ENCODE measurements at regions not wholly inside any gene's neighbourhood (a gene's known extent, or its start where the extent isn't known, plus 50 kb on each side); places are given as distances from the start of the nearest gene placed in this dataset.
A peak's percentile ranks its signal among the peaks of the same experiment; 100 is the strongest.
"Not testable (repeated sequence)": the region's sequence is repeated elsewhere in the genome, so short reads cannot be mapped to it uniquely, and the experiment has no call there.

DNA sequence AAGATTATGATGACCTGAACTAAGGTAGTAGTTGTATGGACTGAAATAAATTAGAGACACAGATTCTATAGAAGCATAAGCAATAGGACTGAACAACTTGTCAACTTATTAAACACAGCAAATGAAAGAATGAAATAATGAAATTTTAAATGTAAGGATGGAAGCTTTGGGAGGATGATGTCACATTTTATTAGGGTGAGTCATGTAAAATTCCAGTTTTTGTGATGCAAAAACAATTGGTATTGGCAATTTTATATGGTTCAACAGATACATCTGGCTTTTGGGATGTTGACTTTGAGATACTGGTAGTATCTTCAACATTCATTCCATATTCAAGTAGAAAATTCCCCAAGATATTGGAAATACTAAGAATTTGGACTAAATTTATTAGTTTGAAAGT, 72.7 kb upstream of the IL15 start:
- H3K4me1 ChIP-seq (ENCODE audit: insufficient read depth, low read length), result no peaks in the 10 kb centered on the region
- no peak for TF ChIP-seq EZH2 (IDR thresholded peaks at IDR 0.05; ENCODE audit: insufficient read depth, low read length)
- TF ChIP-seq, protein P1, sequence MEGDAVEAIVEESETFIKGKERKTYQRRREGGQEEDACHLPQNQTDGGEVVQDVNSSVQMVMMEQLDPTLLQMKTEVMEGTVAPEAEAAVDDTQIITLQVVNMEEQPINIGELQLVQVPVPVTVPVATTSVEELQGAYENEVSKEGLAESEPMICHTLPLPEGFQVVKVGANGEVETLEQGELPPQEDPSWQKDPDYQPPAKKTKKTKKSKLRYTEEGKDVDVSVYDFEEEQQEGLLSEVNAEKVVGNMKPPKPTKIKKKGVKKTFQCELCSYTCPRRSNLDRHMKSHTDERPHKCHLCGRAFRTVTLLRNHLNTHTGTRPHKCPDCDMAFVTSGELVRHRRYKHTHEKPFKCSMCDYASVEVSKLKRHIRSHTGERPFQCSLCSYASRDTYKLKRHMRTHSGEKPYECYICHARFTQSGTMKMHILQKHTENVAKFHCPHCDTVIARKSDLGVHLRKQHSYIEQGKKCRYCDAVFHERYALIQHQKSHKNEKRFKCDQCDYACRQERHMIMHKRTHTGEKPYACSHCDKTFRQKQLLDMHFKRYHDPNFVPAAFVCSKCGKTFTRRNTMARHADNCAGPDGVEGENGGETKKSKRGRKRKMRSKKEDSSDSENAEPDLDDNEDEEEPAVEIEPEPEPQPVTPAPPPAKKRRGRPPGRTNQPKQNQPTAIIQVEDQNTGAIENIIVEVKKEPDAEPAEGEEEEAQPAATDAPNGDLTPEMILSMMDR (IDR thresholded peaks at IDR 0.05; ENCODE audit: insufficient read depth, low read depth, low read length), result no peak
- DNase-seq (ENCODE audit: low read depth), result no peak
- Mint-ChIP-seq H3K4me1 (ENCODE audit: low read depth, unreplicated experiment) (peaks cover 2% of the 10 kb centered on the region), H3K36me3 (ENCODE audit: low read depth, unreplicated experiment) (no peaks in the 10 kb centered on the region), H3K4me3 (ENCODE audit: unreplicated experiment) (no peak overlapping the region), H3K9me3 (ENCODE audit: unreplicated experiment) (no peaks in the 10 kb centered on the region), H3K27ac (ENCODE audit: unreplicated experiment) (no peak overlapping the region), H3K27me3 (ENCODE audit: low read depth, unreplicated experiment) (no peaks in the 10 kb centered on the region)
- no peaks in the 10 kb centered on the region for H3K9me3 ChIP-seq (ENCODE audit: insufficient read depth, low read depth, low read length)
- H3K36me3 ChIP-seq (ENCODE audit: insufficient read depth, low read length), result no peaks in the 10 kb centered on the region
- no peak overlapping the region for H3K4me3 ChIP-seq (ENCODE audit: insufficient read depth, low read depth, low read length)
- no peak overlapping the region for H3K27ac ChIP-seq (ENCODE audit: low read depth, low read length)
- no peaks in the 10 kb centered on the region for H3K27me3 ChIP-seq (ENCODE audit: insufficient read depth, low read length)
- no peaks in the 10 kb centered on the region for H3K79me2 ChIP-seq (ENCODE audit: insufficient read depth, low read length)
- FAIRE-seq, result peak; percentile 9
- H3K9ac ChIP-seq (ENCODE audit: low read length), result no peak overlapping the region
- H4K20me1 ChIP-seq (ENCODE audit: insufficient read depth, low read length), result no peaks in the 10 kb centered on the region
- H2AFZ ChIP-seq (ENCODE audit: low read depth, low read length), result no peak overlapping the region
- no peak overlapping the region for H3K4me2 ChIP-seq (ENCODE audit: low read length)

DNA sequence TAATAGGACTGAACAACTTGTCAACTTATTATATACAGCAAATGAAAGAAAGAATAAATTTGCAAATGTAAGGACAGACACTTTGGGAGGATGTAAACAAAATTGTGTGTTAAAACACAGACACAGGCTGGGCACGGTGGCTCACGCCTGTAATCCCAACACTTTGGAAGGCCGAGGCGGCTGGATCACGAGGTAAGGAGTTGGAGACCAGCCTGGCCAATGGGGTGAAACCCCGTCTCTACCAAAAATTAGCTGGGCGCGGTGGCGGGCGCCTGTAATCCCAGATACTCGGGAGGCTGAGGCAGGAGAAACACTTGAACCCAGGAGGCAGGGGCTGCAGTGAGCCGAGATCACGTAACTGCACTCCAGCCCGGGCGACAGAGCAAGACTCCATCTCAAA, 71.4 kb upstream of the IL15 start:
- DNase-seq (ENCODE audit: low read depth); H3K4me1 Mint-ChIP-seq (ENCODE audit: low read depth, unreplicated experiment); H3K4me1 ChIP-seq (ENCODE audit: insufficient read depth, low read length); H2AFZ ChIP-seq (ENCODE audit: low read depth, low read length); H3K36me3 ChIP-seq (ENCODE audit: insufficient read depth, low read length); H3K27me3 Mint-ChIP-seq (ENCODE audit: low read depth, unreplicated experiment); H3K27me3 ChIP-seq (ENCODE audit: insufficient read depth, low read length); H3K9me3 Mint-ChIP-seq (ENCODE audit: unreplicated experiment); H3K4me3 Mint-ChIP-seq (ENCODE audit: unreplicated experiment); H3K4me3 ChIP-seq (ENCODE audit: insufficient read depth, low read depth, low read length); H3K36me3 Mint-ChIP-seq (ENCODE audit: low read depth, unreplicated experiment); H3K9ac ChIP-seq (ENCODE audit: low read length); H3K9me3 ChIP-seq (ENCODE audit: insufficient read depth, low read depth, low read length); H4K20me1 ChIP-seq (ENCODE audit: insufficient read depth, low read length); H3K79me2 ChIP-seq (ENCODE audit: insufficient read depth, low read length); H3K27ac Mint-ChIP-seq (ENCODE audit: unreplicated experiment); H3K4me2 ChIP-seq (ENCODE audit: low read length); FAIRE-seq; H3K27ac ChIP-seq (ENCODE audit: low read depth, low read length): not testable (repeated sequence)

DNA sequence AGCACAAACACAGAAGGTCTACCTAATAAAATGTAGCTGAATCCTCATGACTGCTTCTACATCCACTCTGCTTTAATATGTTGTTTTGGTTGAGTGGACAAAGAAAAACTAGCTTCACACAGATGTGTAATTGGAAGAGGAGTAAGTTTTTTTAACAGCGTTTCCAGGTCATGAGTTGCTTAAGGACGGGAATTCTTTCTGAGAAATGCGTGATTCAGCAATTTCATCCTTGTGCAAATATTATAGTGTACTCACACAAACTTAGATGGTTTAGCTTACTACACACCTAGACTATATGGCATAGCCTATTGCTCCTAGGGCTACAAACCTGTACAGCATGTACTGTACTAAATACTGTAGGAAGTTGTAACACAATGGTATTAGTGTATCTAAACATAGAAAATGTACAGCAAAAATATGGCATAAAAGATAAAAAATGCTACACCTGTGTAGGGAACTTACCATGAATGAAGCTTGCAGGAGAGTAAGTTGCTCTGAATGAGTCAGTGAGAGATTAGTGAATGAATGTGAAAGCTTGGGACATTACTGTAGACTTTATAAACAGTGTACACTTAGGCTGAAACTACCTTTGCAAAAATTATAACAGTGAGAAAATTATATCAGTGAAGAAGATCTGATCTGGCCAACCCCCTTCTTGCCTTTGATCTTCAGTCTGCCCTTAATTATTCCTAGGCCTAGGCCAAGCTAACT, 70.8 kb upstream of the IL15 start:
- no peak overlapping the region for H3K4me2 ChIP-seq (ENCODE audit: low read length)
- Mint-ChIP-seq H3K27ac (ENCODE audit: unreplicated experiment) (no peak overlapping the region), H3K27me3 (ENCODE audit: low read depth, unreplicated experiment) (no peaks in the 10 kb centered on the region), H3K4me3 (ENCODE audit: unreplicated experiment) (no peak overlapping the region), H3K4me1 (ENCODE audit: low read depth, unreplicated experiment) (peaks cover 6% of the 10 kb centered on the region), H3K36me3 (ENCODE audit: low read depth, unreplicated experiment) (no peaks in the 10 kb centered on the region), H3K9me3 (ENCODE audit: unreplicated experiment) (no peaks in the 10 kb centered on the region)
- no peak overlapping the region for H3K9ac ChIP-seq (ENCODE audit: low read length)
- FAIRE-seq, result no peak
- H3K27me3 ChIP-seq (ENCODE audit: insufficient read depth, low read length), result no peaks in the 10 kb centered on the region
- no peak for TF ChIP-seq EZH2 (IDR thresholded peaks at IDR 0.05; ENCODE audit: insufficient read depth, low read length)
- TF ChIP-seq, protein P1 (IDR thresholded peaks at IDR 0.05; ENCODE audit: insufficient read depth, low read depth, low read length), result no peak
- H3K79me2 ChIP-seq (ENCODE audit: insufficient read depth, low read length), result no peaks in the 10 kb centered on the region
- H3K27ac ChIP-seq (ENCODE audit: low read depth, low read length), result no peak overlapping the region
- H2AFZ ChIP-seq (ENCODE audit: low read depth, low read length), result no peak overlapping the region
- H3K4me3 ChIP-seq (ENCODE audit: insufficient read depth, low read depth, low read length), result no peak overlapping the region
- DNase-seq (ENCODE audit: low read depth), result no peak
- H3K9me3 ChIP-seq (ENCODE audit: insufficient read depth, low read depth, low read length), result no peaks in the 10 kb centered on the region
- no peaks in the 10 kb centered on the region for H4K20me1 ChIP-seq (ENCODE audit: insufficient read depth, low read length)
- peaks cover 5% of the 10 kb centered on the region for H3K4me1 ChIP-seq (ENCODE audit: insufficient read depth, low read length)
- no peaks in the 10 kb centered on the region for H3K36me3 ChIP-seq (ENCODE audit: insufficient read depth, low read length)
